HG02973 (cell line): ENCODE measurements at regions not wholly inside any gene's neighbourhood (a gene's known extent, or its start where the extent isn't known, plus 50 kb on each side); places are given as distances from the start of the nearest gene placed in this dataset.

Source experiments
- ATAC-seq: cut with Tn5 transposase; IDR thresholded peaks from one replicate; pipeline ENCODE4 v1.9.1; 2021; ENCODE audit warnings: moderate library complexity; ENCODE audit not compliant: unreplicated experiment

GRCh38 chr12:59260202-59260601, 335.6 kb upstream of the SLC16A7 start:
- ATAC-seq: no peak

GRCh38 chr12:59252731-59253130, 332.4 kb upstream of the LRIG3 start:
- no peak for ATAC-seq

- ATAC-seq: no peak
Measured at GRCh38 chr12:59250766-59251165, 330.5 kb upstream of the LRIG3 start.

GRCh38 chr12:59240048-59240447, 319.7 kb upstream of the LRIG3 start:
- no peak for ATAC-seq

GRCh38 chr12:59234391-59234790, 314.1 kb upstream of the LRIG3 start:
- ATAC-seq: no peak

- no peak for ATAC-seq
Measured at GRCh38 chr12:59230334-59230733, 310.0 kb upstream of the LRIG3 start.

GRCh38 chr12:59219148-59219547, 298.8 kb upstream of the LRIG3 start:
- ATAC-seq: no peak

GRCh38 chr12:59196989-59197388, 276.7 kb upstream of the LRIG3 start:
- no peak for ATAC-seq

- ATAC-seq: no peak
Measured at GRCh38 chr12:59194794-59195193, 274.5 kb upstream of the LRIG3 start.

GRCh38 chr12:59193476-59194050, 273.3 kb upstream of the LRIG3 start:
- ATAC-seq: no peak

- no peak for ATAC-seq
Measured at GRCh38 chr12:59191372-59191771, 271.1 kb upstream of the LRIG3 start.

GRCh38 chr12:59186451-59186850, 266.1 kb upstream of the LRIG3 start:
- ATAC-seq: no peak

GRCh38 chr12:59185295-59185694, 265.0 kb upstream of the LRIG3 start:
- ATAC-seq: no peak

GRCh38 chr12:59182658-59183455, 262.6 kb upstream of the LRIG3 start:
- ATAC-seq: no peak

GRCh38 chr12:59182191-59182590, 261.9 kb upstream of the LRIG3 start:
- ATAC-seq: peak; percentile 55

- no peak for ATAC-seq
Measured at GRCh38 chr12:59181196-59181777, 261.0 kb upstream of the LRIG3 start.

- no peak for ATAC-seq
Measured at GRCh38 chr12:59179231-59179630, 258.9 kb upstream of the LRIG3 start.

GRCh38 chr12:59173695-59174094, 253.4 kb upstream of the LRIG3 start:
- no peak for ATAC-seq

- no peak for ATAC-seq
Measured at GRCh38 chr12:59168647-59169046, 248.3 kb upstream of the LRIG3 start.

- ATAC-seq: no peak
Measured at GRCh38 chr12:59166457-59166856, 246.2 kb upstream of the LRIG3 start.

GRCh38 chr12:59164991-59165718, 244.9 kb upstream of the LRIG3 start:
- ATAC-seq: no peak

- ATAC-seq: no peak
Measured at GRCh38 chr12:59164226-59164625, 243.9 kb upstream of the LRIG3 start.
